NCI-H1436 (cell line): ENCODE measurements at regions not wholly inside any gene's neighbourhood (a gene's known extent, or its start where the extent isn't known, plus 50 kb on each side); places are given as distances from the start of the nearest gene placed in this dataset.

ENCODE experiments used
- DNase-seq: peaks from one replicate; lab custom pipeline; 2025; lab: John Stamatoyannopoulos, UW

GRCh38 chr14:76603713-76604112, 157.6 kb upstream of the VASH1 start:
- no peak for DNase-seq

GRCh38 chr14:76607510-76607909, 153.8 kb upstream of the VASH1 start:
- no peak for DNase-seq

GRCh38 chr14:76612654-76613053, 148.6 kb upstream of the VASH1 start:
- no peak for DNase-seq

DNA sequence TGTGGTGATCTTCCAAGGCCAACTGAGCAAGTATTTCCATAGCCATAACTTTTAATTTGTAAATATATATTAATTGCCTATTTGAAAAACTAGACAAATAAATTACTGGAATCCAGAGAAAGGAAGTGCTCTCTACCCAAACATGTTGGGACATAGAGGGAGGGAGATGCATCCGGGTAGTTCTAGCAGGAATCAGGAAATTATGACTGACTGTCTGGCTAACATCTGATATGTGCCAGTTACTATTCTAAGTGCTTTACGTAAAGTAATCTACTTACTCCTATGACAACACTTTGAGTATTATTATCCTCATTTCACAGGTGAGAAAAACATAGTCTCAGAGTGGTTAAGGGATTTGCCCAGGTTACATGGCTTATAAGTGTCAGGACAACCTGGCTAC, 147.7 kb upstream of the VASH1 start:
- DNase-seq, result no peak

GRCh38 chr14:76615331-76615730, 145.9 kb upstream of the VASH1 start:
- no peak for DNase-seq

DNA sequence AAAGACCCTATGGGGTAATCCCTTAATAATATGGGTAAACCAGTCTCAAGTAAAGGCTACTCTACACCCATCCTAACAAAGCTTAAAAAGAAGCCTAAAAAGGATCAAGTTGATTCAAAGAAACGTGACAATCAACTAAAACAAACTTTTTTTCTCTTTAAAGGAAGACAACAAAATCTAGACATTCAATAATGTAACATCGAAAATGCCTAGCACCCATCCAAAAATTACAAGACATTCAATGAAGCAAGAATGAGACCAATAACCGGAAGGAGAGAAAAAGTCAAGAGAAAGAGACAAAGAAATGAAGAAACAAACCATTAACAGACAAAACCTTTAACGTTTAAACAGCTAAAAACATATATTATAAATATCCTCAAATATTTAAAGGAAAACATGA, 143.8 kb upstream of the VASH1 start:
- no peak for DNase-seq

- no peak for DNase-seq
These were observed 124.7 kb upstream of the VASH1 start for GRCh38 chr14:76636602-76637001.

DNA sequence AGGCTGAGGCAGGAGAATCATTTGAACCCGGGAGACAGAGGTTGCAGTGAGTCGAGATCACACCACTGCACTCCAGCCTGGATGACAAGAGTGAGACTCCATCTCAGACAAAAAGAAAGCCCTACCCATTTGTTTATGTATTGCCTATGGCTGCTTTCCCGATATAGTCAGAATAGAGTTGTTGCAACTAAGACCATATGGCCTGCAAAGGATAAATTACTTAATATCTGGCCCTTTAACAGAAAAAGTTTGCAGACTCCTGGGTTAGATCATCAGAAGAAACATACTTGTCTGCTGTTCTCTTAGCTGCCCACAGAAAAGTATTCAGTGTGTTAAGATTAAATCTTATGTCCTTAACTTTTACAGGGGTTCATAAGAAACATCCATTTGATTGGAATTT, 122.4 kb upstream of the VASH1 start:
- no peak for DNase-seq

DNA sequence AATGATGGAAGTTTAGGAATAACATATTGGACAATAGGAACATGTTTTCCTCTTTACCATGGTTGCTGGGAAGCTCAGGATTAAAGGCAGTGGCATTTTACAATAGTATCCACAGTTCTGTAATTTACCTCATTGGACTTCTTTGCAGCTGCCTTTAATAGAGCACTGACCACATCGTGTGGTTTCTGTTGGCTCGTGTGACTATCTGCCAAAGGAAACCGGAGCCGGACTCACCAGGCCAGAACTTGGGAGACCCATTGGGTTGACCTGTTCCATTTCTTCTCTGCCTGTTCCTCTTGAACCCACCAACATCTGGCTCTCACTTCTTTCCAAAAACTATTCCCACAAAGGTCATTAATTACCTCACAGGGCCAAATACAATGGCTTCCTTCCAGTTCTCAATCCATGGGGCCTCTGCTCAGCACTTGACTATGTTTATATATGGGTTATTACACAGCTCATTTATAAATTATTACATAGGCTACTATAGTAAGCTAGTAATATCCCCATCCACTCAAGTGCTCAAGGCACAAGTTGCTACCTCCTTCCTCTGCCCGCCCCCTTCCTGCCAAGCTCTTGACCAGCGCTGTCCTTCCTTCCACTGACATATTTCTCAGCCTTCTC, 121.5 kb upstream of the VASH1 start:
- DNase-seq, result no peak

GRCh38 chr14:76640923-76641395, 120.3 kb upstream of the VASH1 start:
- no peak for DNase-seq

- no peak for DNase-seq
These were observed 119.7 kb upstream of the VASH1 start for GRCh38 chr14:76641541-76641940.

- DNase-seq, result no peak
These were observed 117.4 kb upstream of the VASH1 start for GRCh38 chr14:76643887-76644286.

GRCh38 chr14:76644855-76645518, 116.3 kb upstream of the VASH1 start:
- DNase-seq, result peak; percentile 19

GRCh38 chr14:76647697-76648298, 113.5 kb upstream of the VASH1 start:
- DNase-seq, result peak; percentile 41

GRCh38 chr14:76651410-76652055, 109.7 kb upstream of the VASH1 start:
- DNase-seq, result no peak

DNA sequence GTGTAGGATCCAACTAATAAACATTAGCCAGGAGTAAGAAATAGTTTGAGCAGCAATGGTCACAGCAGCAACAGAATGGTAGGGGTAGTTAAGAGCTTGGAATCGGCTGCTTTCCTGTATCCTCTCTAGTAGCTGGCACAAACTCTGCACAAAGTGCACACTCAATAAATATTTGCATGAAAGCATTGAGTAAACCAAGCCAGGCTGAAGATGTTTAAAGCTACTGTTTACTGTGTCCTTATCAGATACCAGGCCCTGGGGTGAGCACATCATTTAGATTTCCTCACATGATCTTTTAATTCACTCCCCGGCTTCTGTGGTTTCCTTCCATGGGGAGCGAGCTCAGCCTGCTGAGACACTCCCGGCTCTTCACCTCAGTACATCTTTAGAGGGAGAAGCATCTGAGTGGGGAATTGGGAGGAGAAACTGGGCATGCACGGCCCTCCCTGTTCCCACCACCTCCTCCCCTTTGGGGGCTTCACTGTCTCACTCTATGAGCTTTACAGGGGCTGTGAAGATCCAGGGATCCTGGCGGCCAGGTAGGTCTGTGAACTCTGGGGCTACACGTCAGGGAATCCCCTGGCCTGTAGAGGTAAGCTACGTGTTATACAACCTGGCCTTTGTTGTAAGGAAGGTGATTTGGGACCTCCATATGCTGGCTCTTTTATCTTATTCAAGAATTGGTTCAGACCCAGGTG, 107.2 kb upstream of the VASH1 start:
- DNase-seq, result no peak

DNA sequence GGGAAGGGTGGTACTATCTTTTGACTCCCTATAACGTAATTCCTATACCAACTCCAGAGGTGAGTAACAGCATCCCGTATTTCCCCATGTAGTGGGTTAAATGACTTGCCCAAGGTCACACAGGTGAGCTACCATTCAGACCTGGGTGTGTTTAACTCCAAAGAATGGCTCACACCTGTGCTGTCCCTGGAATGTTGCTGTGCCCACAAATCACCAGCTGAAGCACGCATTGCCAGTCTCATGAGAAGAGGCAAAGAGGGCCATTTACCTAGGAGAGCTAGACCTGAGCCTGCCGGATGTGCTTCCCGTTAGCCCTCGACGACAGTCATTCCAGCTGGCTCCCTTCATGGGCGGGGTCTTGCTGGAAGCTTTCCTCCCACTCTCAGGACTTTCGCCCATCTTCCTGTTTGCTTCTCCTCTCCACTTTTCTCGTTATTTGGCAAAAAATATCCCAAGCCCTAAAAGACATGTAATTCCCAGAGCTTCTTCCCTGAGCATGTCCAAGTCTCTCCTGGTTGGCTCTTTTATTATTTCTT, 106.6 kb upstream of the VASH1 start:
- no peak for DNase-seq

GRCh38 chr14:76655331-76655730, 105.9 kb upstream of the VASH1 start:
- DNase-seq, result no peak

GRCh38 chr14:76656592-76656991, 104.7 kb upstream of the VASH1 start:
- DNase-seq, result no peak

GRCh38 chr14:76657404-76657803, 103.9 kb upstream of the VASH1 start:
- no peak for DNase-seq

DNA sequence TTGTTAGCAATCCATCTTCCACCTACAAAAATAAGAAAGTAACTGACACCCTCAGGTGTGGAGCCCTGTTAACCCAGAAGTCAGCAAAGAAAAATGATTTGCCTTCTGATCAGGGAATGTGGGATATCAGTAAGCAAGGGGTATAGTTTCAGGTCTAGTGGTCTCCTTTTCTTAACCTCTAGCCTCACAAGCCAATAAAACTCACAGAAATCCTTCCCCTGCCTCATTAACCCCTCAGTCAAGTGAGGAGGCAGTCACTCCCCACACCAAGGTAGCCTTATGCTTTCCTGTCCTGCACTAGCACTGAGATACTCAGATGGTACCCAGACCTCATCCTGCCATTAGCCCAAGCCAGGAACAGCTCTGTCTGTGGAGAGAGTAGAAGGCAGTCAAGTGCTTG, 103.4 kb upstream of the VASH1 start:
- no peak for DNase-seq

DNA sequence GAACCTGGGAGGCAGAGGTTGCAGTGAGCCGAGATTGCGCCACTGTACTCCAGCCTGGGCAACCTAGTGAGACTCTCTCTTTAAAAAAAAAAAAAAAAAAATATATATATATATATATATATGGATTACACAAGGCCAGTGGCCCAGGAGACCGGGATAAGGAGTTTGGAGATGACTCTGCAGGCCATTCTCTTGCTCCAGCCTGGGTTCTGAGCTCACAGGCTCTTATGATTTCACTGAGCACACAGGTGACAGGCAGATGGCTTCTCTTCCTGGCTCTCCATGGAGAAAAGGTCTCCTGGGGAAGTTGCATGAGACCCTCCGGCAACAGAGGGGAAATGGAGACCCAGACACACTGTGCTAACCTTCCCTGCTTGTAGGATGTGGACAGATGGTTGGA, 98.7 kb upstream of the VASH1 start:
- no peak for DNase-seq
